ENCODE measurements at regions not wholly inside any gene's neighbourhood (a gene's known extent, or its start where the extent isn't known, plus 50 kb on each side); places are given as distances from the start of the nearest gene placed in this dataset.

DNA sequence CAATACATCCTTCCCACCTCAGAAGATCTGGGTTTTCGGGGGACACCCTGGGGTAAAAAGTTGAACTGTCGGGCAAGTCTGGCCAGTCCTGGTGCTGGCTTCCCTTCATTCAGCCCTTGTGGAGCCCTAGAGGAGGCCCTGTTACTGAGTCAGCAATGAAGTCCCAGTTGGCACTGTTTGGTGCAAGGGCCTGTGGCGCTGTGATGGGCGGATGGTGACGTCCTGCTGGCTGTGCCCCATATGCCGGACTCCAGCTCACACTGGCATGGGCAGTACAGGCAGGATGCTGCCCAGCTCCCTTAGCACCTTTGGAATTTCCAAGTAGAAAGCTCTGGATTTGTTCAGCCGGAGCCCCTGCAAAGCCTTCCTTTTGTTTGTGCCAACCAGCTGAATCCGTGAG, 186.2 kb upstream of the PMEPA1 start:
- TF ChIP-seq CTCF (IDR thresholded peaks at IDR 0.05; ENCODE audit: insufficient read depth, low read depth, low read length), result no peak
- DNase-seq (ENCODE audit: low read depth), result no peak

DNA sequence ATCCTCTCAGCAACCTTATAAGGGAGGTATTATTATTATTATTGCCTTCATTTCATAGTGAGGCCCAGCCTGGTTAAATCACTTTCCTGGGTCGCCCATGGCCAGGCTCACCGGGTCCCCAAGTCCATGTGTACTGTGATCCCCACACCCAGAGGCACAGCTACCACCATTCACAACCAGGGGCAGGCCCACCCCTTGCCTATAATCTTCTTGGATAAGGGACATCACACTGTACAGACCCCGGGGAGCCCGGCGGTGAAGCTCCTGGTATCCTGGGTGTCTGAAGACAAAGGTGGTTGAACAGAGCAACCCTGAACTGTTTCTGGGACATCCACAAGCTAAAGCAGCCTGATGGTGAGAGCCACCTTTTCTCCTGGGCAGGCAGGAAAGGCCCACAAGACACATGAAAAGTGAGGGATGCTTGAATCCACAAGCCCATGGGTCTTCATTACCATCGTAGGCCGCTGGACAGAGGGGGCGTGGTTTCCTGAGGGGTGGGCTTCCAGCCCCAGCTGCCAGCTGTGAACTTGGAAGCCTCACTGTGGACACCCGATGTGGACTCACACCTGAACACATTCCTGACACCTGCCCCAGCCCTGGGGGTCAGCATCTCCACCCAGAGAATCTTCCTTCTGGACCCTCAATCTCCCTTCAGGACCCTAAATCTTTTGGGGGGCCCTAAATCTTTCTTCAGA, 185.5 kb upstream of the PMEPA1 start:
- DNase-seq (ENCODE audit: low read depth), result no peak

More for the DNA sequence above, 186.2 kb upstream of the PMEPA1 start:
- no peak overlapping the region for H3K4me3 ChIP-seq (ENCODE audit: low read depth, low read length)

DNA sequence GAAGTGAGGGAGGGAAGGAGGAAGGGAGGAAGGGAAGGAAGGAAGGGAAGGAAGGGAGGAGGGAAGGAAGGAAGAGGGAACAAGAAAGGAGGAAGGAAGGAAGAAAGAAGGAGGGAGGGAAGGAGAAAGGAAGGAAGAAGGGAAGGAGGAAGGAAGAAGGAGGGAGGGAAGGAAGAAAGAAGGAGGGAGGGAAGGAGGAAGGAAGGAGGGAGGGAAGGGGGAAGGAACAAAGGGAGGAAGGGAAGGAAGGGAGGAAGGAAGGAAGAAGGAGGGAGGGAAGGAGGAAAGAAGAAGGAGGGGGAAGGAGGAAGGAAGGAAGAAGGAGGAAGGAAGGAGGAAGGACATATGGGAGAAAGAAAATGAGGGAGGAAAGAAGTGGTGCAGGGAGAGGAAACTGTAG, 184.7 kb upstream of the PMEPA1 start:
- DNase-seq (ENCODE audit: low read depth), result no peak
- H3K4me3 ChIP-seq (ENCODE audit: low read depth, low read length), result no peak overlapping the region
- TF ChIP-seq CTCF (IDR thresholded peaks at IDR 0.05; ENCODE audit: insufficient read depth, low read depth, low read length), result no peak

More for the DNA sequence above, 185.5 kb upstream of the PMEPA1 start:
- no peak overlapping the region for H3K4me3 ChIP-seq (ENCODE audit: low read depth, low read length)
- no peak for TF ChIP-seq CTCF (IDR thresholded peaks at IDR 0.05; ENCODE audit: insufficient read depth, low read depth, low read length)

DNA sequence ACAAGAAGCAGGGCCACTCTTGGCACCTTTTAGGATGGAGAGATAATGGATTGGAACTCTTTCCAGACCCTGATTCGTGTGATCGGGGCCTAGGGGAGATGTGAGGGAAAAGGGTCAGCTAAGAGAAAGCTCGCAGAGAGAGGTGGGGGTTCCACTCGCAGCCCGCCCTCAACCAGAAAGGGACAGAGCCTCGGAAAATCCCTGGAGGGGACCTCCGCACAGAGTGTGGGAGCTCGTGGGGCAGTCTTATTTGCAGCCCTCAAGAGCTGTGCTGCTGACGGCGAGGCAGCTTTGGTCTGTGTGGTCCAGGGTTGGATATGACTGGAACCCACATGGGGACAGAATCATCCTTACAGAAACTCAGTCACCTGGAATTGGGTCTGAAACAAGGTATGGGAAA, 184.3 kb upstream of the PMEPA1 start:
- TF ChIP-seq CTCF (IDR thresholded peaks at IDR 0.05; ENCODE audit: insufficient read depth, low read depth, low read length), result no peak
- no peak overlapping the region for H3K4me3 ChIP-seq (ENCODE audit: low read depth, low read length)
- DNase-seq (ENCODE audit: low read depth), result no peak

DNA sequence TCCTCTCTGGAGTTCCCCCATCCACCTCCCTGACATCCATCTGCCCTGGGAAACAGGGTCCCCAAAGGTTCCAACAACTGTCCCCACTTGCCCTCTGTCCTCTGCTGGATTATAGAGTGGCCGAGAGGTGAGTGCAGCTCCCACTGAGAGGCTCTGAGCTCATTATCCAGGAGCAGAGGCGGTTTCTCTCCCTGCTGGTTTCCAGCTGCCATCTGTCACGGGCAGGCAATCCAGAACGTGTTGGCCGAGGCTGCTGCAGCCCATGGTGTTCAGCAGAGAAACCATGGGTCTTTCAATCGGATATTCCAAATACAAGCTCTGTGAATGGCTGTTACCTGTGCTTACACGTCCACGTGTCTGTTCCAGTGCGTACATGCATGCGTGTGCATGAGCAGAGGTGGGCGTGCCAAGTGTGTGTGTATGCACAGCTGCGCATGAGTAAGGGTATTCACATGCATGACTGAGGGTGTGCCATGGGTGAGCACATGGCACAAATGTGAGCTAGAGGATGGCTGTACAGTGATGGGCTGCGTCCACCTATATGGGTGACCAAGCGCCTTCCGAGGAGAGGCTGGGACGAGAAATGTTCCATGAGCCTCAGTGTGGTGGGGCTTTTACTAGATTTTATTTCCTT, 183.7 kb upstream of the PMEPA1 start:
- no peak for DNase-seq (ENCODE audit: low read depth)
- TF ChIP-seq CTCF (IDR thresholded peaks at IDR 0.05; ENCODE audit: insufficient read depth, low read depth, low read length), result no peak
- H3K4me3 ChIP-seq (ENCODE audit: low read depth, low read length), result no peak overlapping the region

DNA sequence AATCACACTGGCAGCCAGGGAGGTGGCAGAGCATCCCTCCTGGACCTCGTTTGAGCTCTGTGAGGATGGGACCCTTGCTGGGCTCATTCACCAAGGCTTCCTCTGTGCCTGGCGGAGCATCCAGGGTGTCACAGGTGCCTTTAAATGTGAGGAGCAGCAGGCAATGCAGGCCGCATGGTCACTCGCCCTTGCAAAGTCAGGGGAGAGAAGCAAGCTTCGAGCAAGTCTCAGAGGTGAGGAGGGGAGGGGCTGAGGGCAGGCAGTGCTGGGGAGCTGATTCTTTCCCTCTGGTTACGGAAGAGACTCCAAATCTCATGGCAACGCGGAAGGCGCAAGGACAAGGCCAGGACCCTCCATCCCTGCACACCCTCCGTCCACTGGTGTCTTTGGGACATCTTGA, 182.7 kb upstream of the PMEPA1 start:
- no peak overlapping the region for H3K4me3 ChIP-seq (ENCODE audit: low read depth, low read length)
- DNase-seq (ENCODE audit: low read depth), result no peak
- TF ChIP-seq CTCF (IDR thresholded peaks at IDR 0.05; ENCODE audit: insufficient read depth, low read depth, low read length), result no peak
